ENCODE measurements at regions not wholly inside any gene's neighbourhood (a gene's known extent, or its start where the extent isn't known, plus 50 kb on each side); places are given as distances from the start of the nearest gene placed in this dataset.
A peak's percentile ranks its signal among the peaks of the same experiment; 100 is the strongest.

- Histone ChIP-seq H3K27ac (no peak overlapping the region), H3K27me3 (no peaks in the 10 kb centered on the region), H3K36me3 (no peaks in the 10 kb centered on the region), H3K4me3 (no peak overlapping the region), H3K9me3 (no peaks in the 10 kb centered on the region), H3K4me1 (no peaks in the 10 kb centered on the region)
- WGBS, 2 donors = 90% methylated on average over 15 of the region's 15 CpGs; no CpG with 5 or more reads in 1 of the 2 donors
- DNase-seq = peak in 1 of 2 donors; percentile 42
- ATAC-seq (ENCODE audit: low FRiP score in 2 of 2) = no peak
- TF ChIP-seq EP300 (IDR thresholded peaks at IDR 0.05) (no peak), POLR2A (IDR thresholded peaks at IDR 0.05) (no peak)
These were observed 83.6 kb downstream of the XIST start for GRCh38 chrX:73768886-73769285.

- H3K9me3 ChIP-seq = no peaks in the 10 kb centered on the region
- ATAC-seq (ENCODE audit: low FRiP score in 2 of 2) (no peak), DNase-seq (no peak)
- H3K27me3 ChIP-seq = no peaks in the 10 kb centered on the region
- no peak for TF ChIP-seq CTCF (IDR thresholded peaks at IDR 0.05)
- no peak for TF ChIP-seq POLR2AphosphoS5 (IDR thresholded peaks at IDR 0.05)
- no peak for TF ChIP-seq POLR2A (IDR thresholded peaks at IDR 0.05)
- no peak for TF ChIP-seq EP300 (IDR thresholded peaks at IDR 0.05)
- H3K36me3 ChIP-seq = no peaks in the 10 kb centered on the region
- no peaks in the 10 kb centered on the region for H3K4me1 ChIP-seq
- WGBS, 2 donors = 69% methylated on average over 7 of the region's 7 CpGs; no CpG with 5 or more reads in 1 of the 2 donors
- H3K27ac ChIP-seq = no peak overlapping the region
- no peak overlapping the region for H3K4me3 ChIP-seq
These were observed 84.4 kb downstream of the XIST start for GRCh38 chrX:73768160-73768559.

- Histone ChIP-seq H3K27me3 (no peaks in the 10 kb centered on the region), H3K27ac (no peak overlapping the region), H3K4me3 (no peak overlapping the region), H3K4me1 (no peaks in the 10 kb centered on the region), H3K9me3 (no peaks in the 10 kb centered on the region), H3K36me3 (no peaks in the 10 kb centered on the region)
- no peak for DNase-seq
- ATAC-seq (ENCODE audit: low FRiP score in 2 of 2) = no peak
- TF ChIP-seq POLR2AphosphoS5 (IDR thresholded peaks at IDR 0.05) (no peak), POLR2A (IDR thresholded peaks at IDR 0.05) (no peak), EP300 (IDR thresholded peaks at IDR 0.05) (no peak), CTCF (IDR thresholded peaks at IDR 0.05) (no peak)
These were observed 85.5 kb downstream of the XIST start for GRCh38 chrX:73767017-73767416.

- no peaks in the 10 kb centered on the region for H3K36me3 ChIP-seq
- WGBS, 2 donors = 80 to 92% methylated on average over 1 to 2 of the region's 2 CpGs
- H3K27ac ChIP-seq = no peak overlapping the region
- H3K4me3 ChIP-seq = no peak overlapping the region
- no peak for ATAC-seq (ENCODE audit: low FRiP score in 2 of 2)
- no peaks in the 10 kb centered on the region for H3K27me3 ChIP-seq
- H3K4me1 ChIP-seq = no peaks in the 10 kb centered on the region
- no peaks in the 10 kb centered on the region for H3K9me3 ChIP-seq
- no peak for DNase-seq
- TF ChIP-seq POLR2AphosphoS5 (IDR thresholded peaks at IDR 0.05) (no peak), POLR2A (IDR thresholded peaks at IDR 0.05) (no peak), CTCF (IDR thresholded peaks at IDR 0.05) (no peak), EP300 (IDR thresholded peaks at IDR 0.05) (no peak)
These were observed 86.1 kb downstream of the XIST start for GRCh38 chrX:73766431-73766795.

- H3K36me3 ChIP-seq = no peaks in the 10 kb centered on the region
- no peaks in the 10 kb centered on the region for H3K27me3 ChIP-seq
- H3K4me3 ChIP-seq = no peak overlapping the region
- 84 to 100% methylated on average over 1 to 2 of the region's 2 CpGs for WGBS, 2 donors
- TF ChIP-seq POLR2A (IDR thresholded peaks at IDR 0.05) (no peak), EP300 (IDR thresholded peaks at IDR 0.05) (no peak)
- ATAC-seq (ENCODE audit: low FRiP score in 2 of 2) (no peak), DNase-seq (no peak)
- H3K27ac ChIP-seq = no peak overlapping the region
- H3K9me3 ChIP-seq = no peaks in the 10 kb centered on the region
- no peaks in the 10 kb centered on the region for H3K4me1 ChIP-seq
These were observed 86.6 kb downstream of the XIST start for GRCh38 chrX:73765776-73766430.

- WGBS, 2 donors = 46 to 60% methylated on average over 6 of the region's 6 CpGs
- ATAC-seq (ENCODE audit: low FRiP score in 2 of 2) (no peak), DNase-seq (no peak)
- TF ChIP-seq POLR2A (IDR thresholded peaks at IDR 0.05) (no peak), EP300 (IDR thresholded peaks at IDR 0.05) (no peak), POLR2AphosphoS5 (IDR thresholded peaks at IDR 0.05) (no peak), CTCF (IDR thresholded peaks at IDR 0.05) (no peak)
- Histone ChIP-seq H3K4me3 (no peak overlapping the region), H3K36me3 (no peaks in the 10 kb centered on the region), H3K9me3 (no peaks in the 10 kb centered on the region), H3K4me1 (no peaks in the 10 kb centered on the region), H3K27ac (no peak overlapping the region), H3K27me3 (no peaks in the 10 kb centered on the region)
These were observed 94.3 kb downstream of the XIST start for GRCh38 chrX:73758250-73758649.
